Endothelial cell of umbilical vein (primary cell): ENCODE measurements at regions not wholly inside any gene's neighbourhood (a gene's known extent, or its start where the extent isn't known, plus 50 kb on each side); places are given as distances from the start of the nearest gene placed in this dataset.

ENCODE experiments used
- BruUV-seq: library from RNA; stranded (reverse); fragments of 400-500 nt; replicated peaks from 2 replicates; lab custom pipeline; 2021; lab: Mats Ljungman, UMichigan
- CTCF ChIA-PET: fragments of 300-600, 350-600 bp; sonication (Branson Sonifier 250); formaldehyde crosslinking; loops from one replicate; lab custom pipeline; 2021; ENCODE audit warnings: antibody characterized with exemption, inconsistent platforms; lab: Charles Lee
- POLR2A ChIA-PET: fragments of 300-600, 350-600 bp; sonication (Branson Sonifier 250); formaldehyde crosslinking; loops from one replicate; lab custom pipeline; 2021; ENCODE audit warnings: antibody characterized with exemption, inconsistent platforms; lab: Charles Lee
- DNase-seq: peaks from one replicate; pipeline ENCODE4 v3.0.0-alpha.2; 2011; ENCODE audit warnings: low read depth, low spot score
- FAIRE-seq: peaks from 2 replicates; lab custom pipeline; 2011; peaks lifted over from hg19 to GRCh38; lab: Jason Lieb, UNC
- H2AFZ ChIP-seq: 2 replicates; pipeline ENCODE4 v1.6.0; 2012; ENCODE audit warnings: low read depth, low read length, control low read depth, inconsistent platforms
- H3K27ac ChIP-seq: 2 replicates; pipeline ENCODE4 v1.5.1; 2011; ENCODE audit warnings: low read depth, mild to moderate bottlenecking, control low read depth, low read length, moderate library complexity; ENCODE audit not compliant: insufficient read depth
- H3K27me3 ChIP-seq, 2 experiments: 2 replicates each; pipeline versions ENCODE4 v1.6.0 to v1.6.1; 2011; ENCODE audit warnings: low read length in 2 of 2, mixed read lengths in 1 of 2; ENCODE audit not compliant: control insufficient read depth in 2 of 2, insufficient read depth in 2 of 2
- H3K36me3 ChIP-seq, 2 experiments: 2 replicates in 1 of 2; 3 replicates in 1 of 2; pipeline ENCODE4 v1.5.1; 2011; ENCODE audit warnings: low read length in 2 of 2, mild to moderate bottlenecking in 1 of 2, moderate library complexity in 1 of 2; ENCODE audit not compliant: control insufficient read depth in 2 of 2, insufficient read depth in 2 of 2; ENCODE audit errors: extremely low read depth in 1 of 2
- H3K4me1 ChIP-seq: 3 replicates; pipeline ENCODE4 v1.5.1; 2011; ENCODE audit warnings: mild to moderate bottlenecking, low read length; ENCODE audit not compliant: control insufficient read depth, insufficient read depth; ENCODE audit errors: extremely low read depth
- H3K4me2 ChIP-seq: 2 replicates; pipeline ENCODE4 v1.6.1; 2011; ENCODE audit warnings: low read length, control low read depth, mixed read lengths; ENCODE audit not compliant: insufficient read depth
- H3K4me3 ChIP-seq, 3 experiments: fragments of 200-600 bp in 1 of 3; sonication (generic), shearing (Covaris generic) in 1 of 3; replicated peaks in 1 of 3; 2 replicates each; pipeline ENCODE4 v1.5.1; 2011 to 2016; ENCODE audit warnings: control low read depth in 3 of 3, low read length in 3 of 3, mild to moderate bottlenecking in 2 of 3, inconsistent platforms in 1 of 3, low read depth in 1 of 3, moderate library complexity in 1 of 3; ENCODE audit not compliant: insufficient read depth in 1 of 3
- H3K79me2 ChIP-seq: 2 replicates; pipeline ENCODE4 v1.6.0; 2012; ENCODE audit warnings: low read length, inconsistent platforms; ENCODE audit not compliant: control insufficient read depth, insufficient read depth
- H3K9ac ChIP-seq: replicated peaks from 2 replicates; pipeline ENCODE3; 2011; ENCODE audit warnings: low read length, control low read depth; ENCODE audit not compliant: insufficient read depth; ENCODE audit errors: extremely low read depth
- H3K9me1 ChIP-seq: replicated peaks from 3 replicates; pipeline ENCODE4 v1.6.0; 2011; ENCODE audit warnings: mild to moderate bottlenecking, low read length; ENCODE audit not compliant: control insufficient read depth, insufficient read depth; ENCODE audit errors: extremely low read depth
- H3K9me3 ChIP-seq: replicated peaks from 2 replicates; pipeline ENCODE4 v1.5.1; 2012; ENCODE audit warnings: low read length, inconsistent platforms; ENCODE audit not compliant: control insufficient read depth, insufficient read depth
- H4K20me1 ChIP-seq: replicated peaks from 2 replicates; pipeline ENCODE3; 2011; ENCODE audit warnings: mild to moderate bottlenecking, low read length; ENCODE audit not compliant: control insufficient read depth, insufficient read depth; ENCODE audit errors: extremely low read depth
- EZH2 ChIP-seq: IDR thresholded peaks from 2 replicates; pipeline ENCODE4 v1.6.1; 2012; ENCODE audit warnings: borderline replicate concordance, low read depth, mild to moderate bottlenecking, moderate library complexity, low read length, inconsistent platforms; ENCODE audit not compliant: severe bottlenecking
- GATA2 ChIP-seq: IDR thresholded peaks from 2 replicates; pipeline ENCODE4 v1.7.0; 2011; ENCODE audit warnings: low read depth, mild to moderate bottlenecking, moderate library complexity, mixed read lengths, low read length; ENCODE audit not compliant: insufficient read length, insufficient read depth
- JUN ChIP-seq: IDR thresholded peaks from 2 replicates; pipeline ENCODE4 v1.6.1; 2011; ENCODE audit warnings: borderline replicate concordance, low read depth; ENCODE audit not compliant: insufficient read length, insufficient read depth
- MYC ChIP-seq: IDR thresholded peaks from one replicate; pipeline ENCODE4 v1.6.1; 2011; ENCODE audit warnings: mild to moderate bottlenecking, low read depth, low read length
- POLR2A ChIP-seq: IDR thresholded peaks from 2 replicates; pipeline ENCODE4 v1.6.1; 2012; ENCODE audit warnings: low read depth, mild to moderate bottlenecking, control low read depth, low read length
- POLR2AphosphoS5 ChIP-seq: IDR thresholded peaks from 2 replicates; pipeline ENCODE4 v1.6.1; 2012; ENCODE audit warnings: low read depth, mild to moderate bottlenecking, control low read depth, low read length, moderate library complexity; ENCODE audit not compliant: insufficient read depth
- dilution Hi-C: fragments of 300-500 bp; cut with MboI; formaldehyde crosslinking; loops from one replicate; pipeline ENCODE4 v1.15.0; 2019; ENCODE audit warnings: low sequenced_read_pairs; ENCODE audit not compliant: extremely low pct_ligation_motif_present
- intact Hi-C: fragments of 100-400 bp; cut with micrococcal nuclease; formaldehyde crosslinking; loops from one replicate; pipeline ENCODE4 v1.10.0; 2022
- TF ChIP-seq, protein P1 (sequence below): IDR thresholded peaks from 2 replicates; pipeline ENCODE4 v1.6.1; 2011; ENCODE audit not compliant: insufficient read depth, insufficient read length
- TF ChIP-seq, protein P2 (sequence below), 2 donors: IDR thresholded peaks; 1 replicate in 1 of 2; 2 replicates in 1 of 2; pipeline ENCODE4 v1.5.1; 2011; ENCODE audit warnings: low read length in 2 of 2, mild to moderate bottlenecking in 2 of 2, moderate library complexity in 2 of 2, control low read depth in 1 of 2, inconsistent platforms in 1 of 2, low read depth in 1 of 2; ENCODE audit not compliant: insufficient read depth in 1 of 2; ENCODE audit errors: extremely low read depth in 1 of 2

DNA sequence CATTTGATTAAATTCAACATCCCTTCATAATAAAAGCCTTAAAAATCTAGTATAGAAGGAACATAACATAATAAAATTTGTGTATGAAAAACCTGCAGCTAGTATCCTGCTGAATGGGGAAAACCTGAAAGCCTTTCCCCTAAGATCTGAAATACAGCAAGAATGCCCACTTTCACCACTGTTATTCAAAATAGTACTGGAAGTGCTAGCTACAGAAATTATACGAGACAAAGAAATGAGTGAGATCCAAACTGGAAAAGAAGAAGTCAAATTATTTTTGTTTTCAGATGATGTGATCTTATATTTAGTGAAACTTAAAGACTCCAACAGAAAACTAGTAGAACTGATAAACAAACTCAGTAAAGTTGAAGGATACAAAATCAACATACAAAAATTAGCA lies 152.9 kb downstream of the RTL3 start:
- Histone ChIP-seq H3K79me2 (no peaks in the 10 kb centered on the region), H3K27ac (no peak overlapping the region), H3K4me1 (no peaks in the 10 kb centered on the region), H3K27me3 (no peaks in the 10 kb centered on the region), H3K4me2 (no peak overlapping the region), H3K36me3 (no peaks in the 10 kb centered on the region), H3K4me3 (no peak overlapping the region), H3K9me1 (no peaks in the 10 kb centered on the region), H3K9me3 (no peaks in the 10 kb centered on the region), H3K9ac (no peak overlapping the region), H4K20me1 (no peaks in the 10 kb centered on the region), H2AFZ (no peak overlapping the region)
- CTCF ChIA-PET: no interaction called here
- intact Hi-C loops (no loop called here), dilution Hi-C loops (no loop called here)
- no peak for DNase-seq
- POLR2A ChIA-PET: no interaction called here
- BruUV-seq: no TSS peak
- TF ChIP-seq GATA2: no peak
- TF ChIP-seq, protein P1, sequence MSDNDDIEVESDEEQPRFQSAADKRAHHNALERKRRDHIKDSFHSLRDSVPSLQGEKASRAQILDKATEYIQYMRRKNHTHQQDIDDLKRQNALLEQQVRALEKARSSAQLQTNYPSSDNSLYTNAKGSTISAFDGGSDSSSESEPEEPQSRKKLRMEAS: no peak
- no peak for TF ChIP-seq JUN
- TF ChIP-seq MYC: no peak
- TF ChIP-seq EZH2: no peak
- TF ChIP-seq POLR2A: no peak
- TF ChIP-seq, protein P2, sequence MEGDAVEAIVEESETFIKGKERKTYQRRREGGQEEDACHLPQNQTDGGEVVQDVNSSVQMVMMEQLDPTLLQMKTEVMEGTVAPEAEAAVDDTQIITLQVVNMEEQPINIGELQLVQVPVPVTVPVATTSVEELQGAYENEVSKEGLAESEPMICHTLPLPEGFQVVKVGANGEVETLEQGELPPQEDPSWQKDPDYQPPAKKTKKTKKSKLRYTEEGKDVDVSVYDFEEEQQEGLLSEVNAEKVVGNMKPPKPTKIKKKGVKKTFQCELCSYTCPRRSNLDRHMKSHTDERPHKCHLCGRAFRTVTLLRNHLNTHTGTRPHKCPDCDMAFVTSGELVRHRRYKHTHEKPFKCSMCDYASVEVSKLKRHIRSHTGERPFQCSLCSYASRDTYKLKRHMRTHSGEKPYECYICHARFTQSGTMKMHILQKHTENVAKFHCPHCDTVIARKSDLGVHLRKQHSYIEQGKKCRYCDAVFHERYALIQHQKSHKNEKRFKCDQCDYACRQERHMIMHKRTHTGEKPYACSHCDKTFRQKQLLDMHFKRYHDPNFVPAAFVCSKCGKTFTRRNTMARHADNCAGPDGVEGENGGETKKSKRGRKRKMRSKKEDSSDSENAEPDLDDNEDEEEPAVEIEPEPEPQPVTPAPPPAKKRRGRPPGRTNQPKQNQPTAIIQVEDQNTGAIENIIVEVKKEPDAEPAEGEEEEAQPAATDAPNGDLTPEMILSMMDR (IDR thresholded peaks at IDR 0.05; ENCODE audit: extremely low read depth in 1 of 2, insufficient read depth in 1 of 2, low read depth in 1 of 2, low read length in 2 of 2): no peak
- no peak for TF ChIP-seq POLR2AphosphoS5
- FAIRE-seq: no peak
